ENCODE measurements at regions not wholly inside any gene's neighbourhood (a gene's known extent, or its start where the extent isn't known, plus 50 kb on each side); places are given as distances from the start of the nearest gene placed in this dataset.

DNA sequence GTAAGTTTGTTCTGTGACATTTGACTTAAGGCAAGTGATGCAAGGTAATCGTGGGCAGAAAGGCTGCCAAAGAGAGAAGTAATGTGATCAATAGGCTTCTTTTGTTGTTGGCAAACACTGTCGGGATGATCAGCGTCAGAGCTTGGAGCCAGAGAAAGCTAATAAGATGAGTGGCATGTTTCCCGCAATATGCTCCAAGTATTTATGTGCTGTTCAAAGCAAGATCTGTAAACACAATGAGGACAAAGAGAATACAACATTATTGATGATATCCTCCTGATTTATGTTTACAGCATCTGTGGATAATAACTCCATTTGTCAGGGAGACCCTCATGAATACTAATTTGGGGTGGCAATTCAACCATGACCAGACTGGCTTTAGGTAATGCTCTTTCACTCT lies 603.3 kb downstream of the TDRD15 start:
- TF ChIP-seq ZSCAN29 (CRISPR knock-in tag; conservative IDR thresholded peaks at IDR 0.05): no peak
- TF ChIP-seq THAP8 (CRISPR knock-in tag; IDR thresholded peaks at IDR 0.05; ENCODE audit: borderline replicate concordance): no peak
- no peak for TF ChIP-seq POLR2A (IDR thresholded peaks at IDR 0.05; ENCODE audit: insufficient read depth in 1 of 2, low read depth in 2 of 2, low read length in 2 of 2)
- no peak for TF ChIP-seq ZNF510 (CRISPR knock-in tag; IDR thresholded peaks at IDR 0.05; ENCODE audit: low read depth)
- TF ChIP-seq KDM1A (CRISPR knock-in tag; IDR thresholded peaks at IDR 0.05): no peak
- TF ChIP-seq ZNF589 (CRISPR knock-in tag; conservative IDR thresholded peaks at IDR 0.05): no peak
- no peak for TF ChIP-seq MAFF (IDR thresholded peaks at IDR 0.05; ENCODE audit: low read depth, low read length)
- TF ChIP-seq ATF1 (CRISPR knock-in tag; IDR thresholded peaks at IDR 0.05): no peak
- no peak for TF ChIP-seq MEIS1 (CRISPR knock-in tag; IDR thresholded peaks at IDR 0.05; ENCODE audit: borderline replicate concordance)
- TF ChIP-seq, protein P1, sequence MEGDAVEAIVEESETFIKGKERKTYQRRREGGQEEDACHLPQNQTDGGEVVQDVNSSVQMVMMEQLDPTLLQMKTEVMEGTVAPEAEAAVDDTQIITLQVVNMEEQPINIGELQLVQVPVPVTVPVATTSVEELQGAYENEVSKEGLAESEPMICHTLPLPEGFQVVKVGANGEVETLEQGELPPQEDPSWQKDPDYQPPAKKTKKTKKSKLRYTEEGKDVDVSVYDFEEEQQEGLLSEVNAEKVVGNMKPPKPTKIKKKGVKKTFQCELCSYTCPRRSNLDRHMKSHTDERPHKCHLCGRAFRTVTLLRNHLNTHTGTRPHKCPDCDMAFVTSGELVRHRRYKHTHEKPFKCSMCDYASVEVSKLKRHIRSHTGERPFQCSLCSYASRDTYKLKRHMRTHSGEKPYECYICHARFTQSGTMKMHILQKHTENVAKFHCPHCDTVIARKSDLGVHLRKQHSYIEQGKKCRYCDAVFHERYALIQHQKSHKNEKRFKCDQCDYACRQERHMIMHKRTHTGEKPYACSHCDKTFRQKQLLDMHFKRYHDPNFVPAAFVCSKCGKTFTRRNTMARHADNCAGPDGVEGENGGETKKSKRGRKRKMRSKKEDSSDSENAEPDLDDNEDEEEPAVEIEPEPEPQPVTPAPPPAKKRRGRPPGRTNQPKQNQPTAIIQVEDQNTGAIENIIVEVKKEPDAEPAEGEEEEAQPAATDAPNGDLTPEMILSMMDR (CRISPR knock-in tag; IDR thresholded peaks at IDR 0.05): no peak

Data from HepG2 (cell line).